ENCODE measurements at regions not wholly inside any gene's neighbourhood (a gene's known extent, or its start where the extent isn't known, plus 50 kb on each side); places are given as distances from the start of the nearest gene placed in this dataset.

- POLR2A ChIA-PET (ENCODE audit: unreplicated experiment), result no interaction called here
- Histone ChIP-seq H3K27ac (ENCODE audit: low read length) (no peak overlapping the region), H3K4me3 (ENCODE audit: low read length) (no peak overlapping the region), H3K79me2 (ENCODE audit: low read length) (no peaks in the 10 kb centered on the region), H3F3A (ENCODE audit: low read length, unreplicated experiment) (no peaks in the 10 kb centered on the region), H2AFZ (ENCODE audit: low read length) (no peak overlapping the region), H3K9ac (ENCODE audit: low read length) (no peak overlapping the region), H3K36me3 (ENCODE audit: low read depth, low read length) (no peaks in the 10 kb centered on the region), H3K4me1 (ENCODE audit: insufficient read depth, low read length) (no peaks in the 10 kb centered on the region), H3K9me2 (replicated peaks; ENCODE audit: low read length) (no peaks in the 10 kb centered on the region), H3K4me2 (ENCODE audit: low read length) (no peak overlapping the region), H3K9me3 (ENCODE audit: low read length) (no peaks in the 10 kb centered on the region), H3K27me3 (ENCODE audit: low read length) (no peaks in the 10 kb centered on the region), H4K20me1 (ENCODE audit: low read length) (no peaks in the 10 kb centered on the region)
- no peak for TF ChIP-seq CTCF (conservative IDR thresholded peaks at IDR 0.05; ENCODE audit: low read depth, low read length)
- no peak for TF ChIP-seq EZH2 (IDR thresholded peaks at IDR 0.05; ENCODE audit: low read length, unreplicated experiment)
- TF ChIP-seq EZH2phosphoT487 (IDR thresholded peaks at IDR 0.05; ENCODE audit: borderline replicate concordance, low read length), result no peak
- CTCF ChIA-PET, result no interaction called here
- intact Hi-C loops (cut with micrococcal nuclease), result no loop called here
- DNase-seq (no peak), ATAC-seq (no peak)
- no TSS peak for BruUV-seq (replicated peaks)
These were observed 334.1 kb upstream of the MIS18BP1 start for GRCh38 chr14:45587142-45587541.

- Histone ChIP-seq H3F3A (ENCODE audit: low read length, unreplicated experiment) (no peaks in the 10 kb centered on the region), H3K27me3 (ENCODE audit: low read length) (peaks cover 8% of the 10 kb centered on the region; the same call in 1 of the 2 replicates), H3K4me1 (ENCODE audit: insufficient read depth, low read length) (no peaks in the 10 kb centered on the region), H3K4me2 (ENCODE audit: low read length) (no peak overlapping the region), H4K20me1 (ENCODE audit: low read length) (no peaks in the 10 kb centered on the region), H3K9me2 (replicated peaks; ENCODE audit: low read length) (0 out of 2 replicates have a peak, but pooled peaks cover 3% of the 10 kb centered on the region), H2AFZ (ENCODE audit: low read length) (no peak overlapping the region), H3K79me2 (ENCODE audit: low read length) (no peaks in the 10 kb centered on the region), H3K27ac (ENCODE audit: low read length) (no peak overlapping the region), H3K9me3 (ENCODE audit: low read length) (no peaks in the 10 kb centered on the region), H3K4me3 (ENCODE audit: low read length) (no peak overlapping the region), H3K9ac (ENCODE audit: low read length) (no peak overlapping the region), H3K36me3 (ENCODE audit: low read depth, low read length) (no peaks in the 10 kb centered on the region)
- CTCF ChIA-PET, result no interaction called here
- ATAC-seq, result no peak; the same call in 1 of the 2 replicates
- intact Hi-C loops (cut with micrococcal nuclease), result no loop called here
- POLR2A ChIA-PET (ENCODE audit: unreplicated experiment), result no interaction called here
- no peak for TF ChIP-seq EZH2 (IDR thresholded peaks at IDR 0.05; ENCODE audit: low read length, unreplicated experiment)
- TF ChIP-seq EZH2phosphoT487 (IDR thresholded peaks at IDR 0.05; ENCODE audit: borderline replicate concordance, low read length), result no peak
- peak; percentile 14; the same call in 1 of the 2 replicates for TF ChIP-seq CTCF (conservative IDR thresholded peaks at IDR 0.05; ENCODE audit: low read depth, low read length)
- no TSS peak for BruUV-seq (replicated peaks)
- DNase-seq, result peak; percentile 7
These were observed 306.6 kb upstream of the MIS18BP1 start for GRCh38 chr14:45559626-45560025.

GRCh38 chr14:45558183-45558582 is 305.2 kb upstream of the MIS18BP1 start:
- Histone ChIP-seq H4K20me1 (ENCODE audit: low read length) (no peaks in the 10 kb centered on the region), H3K9ac (ENCODE audit: low read length) (no peak overlapping the region), H3K4me3 (ENCODE audit: low read length) (no peak overlapping the region), H3K36me3 (ENCODE audit: low read depth, low read length) (no peaks in the 10 kb centered on the region), H3K4me2 (ENCODE audit: low read length) (no peak overlapping the region), H3F3A (ENCODE audit: low read length, unreplicated experiment) (no peaks in the 10 kb centered on the region), H2AFZ (ENCODE audit: low read length) (no peak overlapping the region), H3K27me3 (ENCODE audit: low read length) (peaks cover 8% of the 10 kb centered on the region; the same call in 1 of the 2 replicates), H3K79me2 (ENCODE audit: low read length) (no peaks in the 10 kb centered on the region), H3K27ac (ENCODE audit: low read length) (no peak overlapping the region), H3K9me3 (ENCODE audit: low read length) (no peaks in the 10 kb centered on the region), H3K9me2 (replicated peaks; ENCODE audit: low read length) (0 out of 2 replicates have a peak, but pooled peaks cover under 1% of the 10 kb centered on the region), H3K4me1 (ENCODE audit: insufficient read depth, low read length) (no peaks in the 10 kb centered on the region)
- no peak for ATAC-seq
- DNase-seq, result no peak
- no TSS peak for BruUV-seq (replicated peaks)
- POLR2A ChIA-PET (ENCODE audit: unreplicated experiment), result no interaction called here
- TF ChIP-seq EZH2phosphoT487 (IDR thresholded peaks at IDR 0.05; ENCODE audit: borderline replicate concordance, low read length) (no peak), CTCF (conservative IDR thresholded peaks at IDR 0.05; ENCODE audit: low read depth, low read length) (no peak), EZH2 (IDR thresholded peaks at IDR 0.05; ENCODE audit: low read length, unreplicated experiment) (no peak)
- intact Hi-C loops (cut with micrococcal nuclease), result no loop called here
- CTCF ChIA-PET, result no interaction called here
